DMS153 treated with DMSO at 0.1 percent for 48 hours (cell line): ENCODE measurements at regions not wholly inside any gene's neighbourhood (a gene's known extent, or its start where the extent isn't known, plus 50 kb on each side); places are given as distances from the start of the nearest gene placed in this dataset.
"Not testable (repeated sequence)": the region's sequence is repeated elsewhere in the genome, so short reads cannot be mapped to it uniquely, and the experiment has no call there.

Source experiments
- DNase-seq: peaks from one replicate; lab custom pipeline; 2025; ENCODE audit not compliant: unreplicated experiment; lab: John Stamatoyannopoulos, UW

DNA sequence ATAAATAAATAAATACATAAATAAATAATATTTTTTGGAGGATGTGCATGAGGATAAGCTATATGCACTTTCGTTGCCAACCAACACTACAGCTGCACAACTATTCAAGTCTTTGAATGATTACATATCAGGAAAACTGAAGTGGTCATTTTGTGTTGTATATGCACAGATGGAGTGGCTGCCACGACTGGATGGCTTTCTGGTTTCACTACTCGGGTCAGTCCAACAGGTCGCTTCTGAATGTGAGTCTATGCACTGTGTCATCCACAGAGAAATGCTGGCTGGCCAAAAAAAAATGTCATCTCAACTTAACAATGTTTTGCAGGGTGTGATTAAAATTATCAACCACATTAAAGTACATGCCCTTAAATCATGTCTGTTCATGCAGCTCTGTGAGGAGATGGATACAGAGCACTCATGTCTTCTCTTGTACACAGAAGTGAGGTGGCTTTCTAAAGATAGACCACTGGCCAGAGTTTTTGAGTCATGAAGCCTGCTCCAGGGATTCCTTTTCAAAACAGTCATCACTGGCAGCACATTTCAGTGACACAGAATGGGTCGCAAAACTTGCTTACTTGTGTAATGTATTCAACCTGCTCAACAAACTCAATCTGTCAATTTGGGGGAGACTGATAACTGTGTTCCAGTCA is 589.8 kb upstream of the CYLC2 start:
- DNase-seq, result no peak

- no peak for DNase-seq
Measured at GRCh38 chr9:102403514-102403913, 591.6 kb upstream of the CYLC2 start.

DNA sequence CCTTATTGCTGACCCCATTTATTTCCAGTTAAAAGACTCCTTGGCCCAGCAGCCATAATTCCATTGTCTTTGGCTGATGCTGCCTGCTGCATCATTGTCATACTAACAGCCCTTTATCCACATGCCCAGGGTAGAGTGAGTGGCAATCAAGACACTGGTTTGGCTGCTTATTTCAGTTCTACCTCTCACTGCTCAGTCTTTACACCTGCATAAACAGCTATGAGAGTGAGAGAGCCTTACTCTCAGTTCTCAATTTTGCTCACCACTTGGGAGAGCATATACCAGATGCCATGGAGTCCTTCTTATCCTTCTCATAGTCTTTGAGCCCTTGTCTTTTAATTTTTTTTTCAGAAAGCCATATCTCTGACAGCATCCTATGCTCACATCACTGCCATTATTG is 596.9 kb upstream of the CYLC2 start:
- no peak for DNase-seq

GRCh38 chr9:102385620-102386019 is 609.5 kb upstream of the CYLC2 start:
- DNase-seq, result not testable (repeated sequence)

DNA sequence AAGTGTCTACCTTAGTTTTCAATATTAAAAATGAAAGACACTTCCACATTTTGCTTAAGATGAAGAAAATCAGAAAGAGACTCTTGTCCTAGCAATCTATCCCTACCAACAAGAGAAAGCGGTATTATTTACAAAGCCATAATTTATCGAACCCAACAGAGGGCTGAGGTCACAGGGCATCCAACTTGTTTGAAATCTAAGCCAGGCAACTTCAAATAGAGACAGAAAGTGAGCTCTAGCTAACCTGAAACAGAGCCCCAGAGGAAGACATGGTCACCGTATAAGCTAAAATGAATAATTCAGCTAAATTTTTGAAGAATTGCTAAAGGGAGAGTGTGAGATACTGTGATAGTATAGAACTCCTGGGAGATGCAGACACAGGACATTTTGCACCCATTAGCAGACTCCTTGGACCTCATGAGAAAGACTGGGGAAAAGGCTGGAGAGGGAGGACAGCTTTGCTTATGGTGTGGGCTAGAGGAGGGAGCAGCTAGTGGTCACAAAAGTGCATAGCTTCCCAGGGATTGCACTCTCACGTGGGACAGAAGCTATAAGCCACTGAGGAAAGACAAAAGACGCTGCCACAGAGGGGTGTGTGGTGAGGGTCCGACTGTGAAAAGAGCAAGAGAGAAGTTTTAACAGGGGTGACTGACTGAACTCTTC is 624.2 kb upstream of the GRIN3A start:
- no peak for DNase-seq

GRCh38 chr9:102360846-102361245 is 622.4 kb upstream of the GRIN3A start:
- DNase-seq, result no peak

- no peak for DNase-seq
Measured at GRCh38 chr9:102355982-102356381, 617.5 kb upstream of the GRIN3A start.

DNA sequence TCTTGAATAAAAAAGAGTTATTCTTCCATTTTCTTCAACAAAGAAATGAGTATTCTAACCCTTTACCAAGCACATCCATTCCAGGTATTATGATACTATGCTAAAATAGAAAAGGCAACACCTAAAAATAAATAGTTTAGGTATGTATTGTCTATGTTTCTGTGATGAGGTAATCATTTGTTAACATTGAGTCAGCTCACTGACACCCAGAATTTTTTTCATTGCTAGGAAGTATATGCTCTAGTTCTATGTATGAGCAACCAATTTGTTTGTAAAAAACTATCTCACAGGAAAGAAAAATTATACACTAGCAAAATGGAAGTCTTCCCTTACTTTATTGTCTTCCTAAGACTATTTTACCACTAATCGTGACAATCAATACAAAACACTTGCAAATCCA is 615.6 kb upstream of the GRIN3A start:
- no peak for DNase-seq

DNA sequence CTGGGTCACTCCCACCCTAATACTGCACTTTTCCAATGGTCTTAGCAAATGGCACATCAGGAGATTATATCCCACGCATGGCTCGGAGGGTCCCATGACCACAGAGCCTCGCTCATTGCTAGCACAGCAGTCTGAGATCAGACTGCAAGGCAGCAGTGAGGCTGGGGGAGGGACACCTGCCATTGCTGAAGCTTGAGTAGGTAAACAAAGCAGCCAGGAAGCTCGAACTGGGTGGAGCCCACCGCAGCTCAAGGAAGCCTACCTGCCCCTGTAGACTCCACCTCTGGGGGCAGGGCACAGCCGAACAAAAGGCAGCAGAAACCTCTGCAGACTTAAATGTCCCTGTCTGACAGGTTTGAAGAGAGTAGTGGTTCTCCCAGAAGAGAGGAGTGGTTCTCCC is 599.0 kb upstream of the GRIN3A start:
- DNase-seq, result not testable (repeated sequence)

- DNase-seq, result no peak
Measured at GRCh38 chr9:102309379-102309778, 570.9 kb upstream of the GRIN3A start.

GRCh38 chr9:102295188-102295587 is 556.7 kb upstream of the GRIN3A start:
- no peak for DNase-seq

DNA sequence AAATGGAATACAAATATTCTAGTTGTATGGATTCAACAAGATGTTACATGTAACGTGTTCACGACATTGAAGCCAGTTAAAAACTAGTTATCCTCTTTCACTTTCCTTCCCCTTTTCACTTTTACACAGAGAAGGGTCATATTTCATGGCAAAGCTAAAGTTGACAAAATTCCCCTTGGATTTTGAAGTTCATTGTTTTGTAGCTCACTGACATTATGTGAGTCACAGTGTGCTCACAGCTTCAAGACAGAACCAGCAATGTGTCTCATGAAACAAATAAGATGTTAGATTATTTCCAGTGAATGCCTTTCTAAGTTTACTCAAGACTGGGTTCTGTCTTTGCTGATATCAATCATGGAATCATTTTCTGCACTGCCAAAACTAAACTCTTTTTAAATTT is 535.5 kb upstream of the GRIN3A start:
- no peak for DNase-seq

GRCh38 chr9:102253099-102253498 is 514.7 kb upstream of the GRIN3A start:
- no peak for DNase-seq

- no peak for DNase-seq
Measured at GRCh38 chr9:102244916-102245315, 506.5 kb upstream of the GRIN3A start.

DNA sequence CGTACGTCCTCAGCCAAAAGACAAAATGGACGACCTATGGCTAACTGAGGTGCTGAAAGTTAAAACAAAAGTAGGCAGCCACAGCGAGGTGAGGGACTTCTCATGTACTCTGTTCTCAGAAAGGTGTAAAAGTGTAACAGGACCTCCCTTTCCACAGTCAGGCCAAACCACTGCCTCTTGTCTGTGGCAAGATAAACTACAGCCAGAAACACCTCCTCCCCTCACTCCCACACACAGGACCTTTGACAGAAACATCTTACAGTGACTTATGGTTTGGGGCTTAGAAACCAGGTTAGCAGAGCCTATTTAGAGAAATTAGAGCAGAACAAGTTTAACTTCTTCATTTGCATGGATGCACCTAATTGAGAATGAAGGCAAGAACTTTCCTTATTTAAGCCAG is 499.1 kb upstream of the GRIN3A start:
- no peak for DNase-seq

- no peak for DNase-seq
Measured at GRCh38 chr9:102237094-102237493, 498.6 kb upstream of the GRIN3A start.

- not testable (repeated sequence) for DNase-seq
Measured at GRCh38 chr9:102227416-102227815, 489.0 kb upstream of the GRIN3A start.

DNA sequence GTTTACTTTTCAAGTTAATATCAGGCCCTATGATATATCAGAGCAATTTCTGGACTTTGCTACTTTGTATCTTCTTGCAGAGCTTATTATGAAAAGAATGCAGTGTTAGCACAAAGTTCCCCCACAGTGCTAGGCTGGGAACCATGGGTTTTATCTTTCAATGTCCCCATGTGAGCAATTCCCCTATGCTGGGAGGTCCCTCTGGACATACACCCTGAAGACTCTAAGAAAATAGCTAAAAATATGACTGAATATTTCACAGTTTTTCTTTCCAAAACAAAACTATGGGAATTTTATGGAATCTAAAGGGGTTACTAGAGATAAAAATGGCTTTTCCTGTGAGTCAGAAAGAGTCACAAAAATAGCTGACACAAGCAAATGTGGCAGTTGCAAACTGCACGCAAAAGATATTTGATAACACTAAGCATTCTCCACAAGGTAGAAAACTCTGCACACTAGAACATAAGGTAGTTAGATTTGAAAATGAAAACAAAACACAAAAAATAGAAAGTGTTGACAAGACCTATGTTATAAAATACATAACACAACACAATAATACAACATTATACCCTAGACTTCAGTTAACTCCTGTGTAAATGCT is 487.5 kb upstream of the GRIN3A start:
- DNase-seq, result no peak

GRCh38 chr9:102223320-102224136 is 485.1 kb upstream of the GRIN3A start:
- DNase-seq, result not testable (repeated sequence)

- no peak for DNase-seq
Measured at GRCh38 chr9:102209176-102209575, 470.7 kb upstream of the GRIN3A start.

DNA sequence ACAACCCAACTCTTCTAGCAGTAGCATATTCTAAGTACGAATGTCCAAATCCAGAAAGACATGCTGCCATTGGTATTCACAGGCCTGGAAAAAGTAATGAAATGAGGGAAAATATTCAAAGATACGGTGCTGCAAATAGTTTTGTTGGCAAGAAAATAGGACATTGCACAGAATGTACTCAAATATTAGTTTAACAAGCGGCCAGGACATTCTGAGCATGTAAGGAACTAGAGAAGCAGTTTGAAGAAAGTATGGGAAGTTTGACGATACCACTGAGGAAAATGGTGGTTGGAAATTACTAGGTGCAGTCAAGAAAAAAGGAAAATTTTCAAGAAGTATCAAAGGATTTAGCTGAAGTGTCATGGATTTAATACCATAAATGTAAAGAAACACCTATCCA is 468.0 kb upstream of the GRIN3A start:
- DNase-seq, result no peak

GRCh38 chr9:102205251-102205650 is 466.8 kb upstream of the GRIN3A start:
- no peak for DNase-seq
